PFSK-1 (cell line): ENCODE measurements at regions not wholly inside any gene's neighbourhood (a gene's known extent, or its start where the extent isn't known, plus 50 kb on each side); places are given as distances from the start of the nearest gene placed in this dataset.

Experiments
- FOXP2 ChIP-seq: optimal IDR thresholded peaks from 2 replicates; pipeline ENCODE3; 2011; ENCODE audit warnings: borderline replicate concordance, control low read depth, inconsistent platforms; ENCODE audit not compliant: insufficient read depth; ENCODE audit errors: extremely low read length, extremely low read depth
- POLR2AphosphoS5 ChIP-seq: IDR thresholded peaks from 2 replicates; pipeline ENCODE4 v1.6.1; 2012; ENCODE audit warnings: low read depth, mild to moderate bottlenecking, control low read depth, low read length, moderate library complexity
- REST ChIP-seq, 2 experiments: IDR thresholded peaks; 2 replicates each; pipeline versions ENCODE4 v1.6.1 to v1.8.0; 2011 to 2012; ENCODE audit warnings: low read depth in 2 of 2, low read length in 2 of 2, control low read depth in 1 of 2, inconsistent platforms in 1 of 2, mild to moderate bottlenecking in 1 of 2, moderate library complexity in 1 of 2; ENCODE audit not compliant: insufficient read depth in 1 of 2
- SIN3A ChIP-seq: IDR thresholded peaks from 2 replicates; pipeline ENCODE4 v1.6.1; 2012; ENCODE audit warnings: mild to moderate bottlenecking, low read length, moderate library complexity, borderline replicate concordance; ENCODE audit not compliant: insufficient read depth
- TAF1 ChIP-seq: IDR thresholded peaks from 2 replicates; pipeline ENCODE4 v1.6.1; 2012; ENCODE audit warnings: low read length, control low read depth, borderline replicate concordance; ENCODE audit not compliant: insufficient read depth

- TF ChIP-seq SIN3A (no peak), TAF1 (no peak), REST (IDR thresholded peaks at IDR 0.05; ENCODE audit: insufficient read depth in 1 of 2, low read depth in 2 of 2, low read length in 2 of 2) (no peak), FOXP2 (no peak), POLR2AphosphoS5 (no peak)
These were observed 145.0 kb upstream of the SOX4 start for GRCh38 chr6:21448485-21449109.

GRCh38 chr6:21450149-21450548 lies 143.4 kb upstream of the SOX4 start:
- TF ChIP-seq POLR2AphosphoS5: no peak
- TF ChIP-seq REST (IDR thresholded peaks at IDR 0.05; ENCODE audit: insufficient read depth in 1 of 2, low read depth in 2 of 2, low read length in 2 of 2): no peak
- TF ChIP-seq TAF1: no peak

- TF ChIP-seq POLR2AphosphoS5 (no peak), SIN3A (no peak), TAF1 (no peak), REST (IDR thresholded peaks at IDR 0.05; ENCODE audit: insufficient read depth in 1 of 2, low read depth in 2 of 2, low read length in 2 of 2) (no peak), FOXP2 (no peak)
These were observed 142.9 kb upstream of the SOX4 start for GRCh38 chr6:21450628-21451027.

- TF ChIP-seq POLR2AphosphoS5 (no peak), REST (IDR thresholded peaks at IDR 0.05; ENCODE audit: insufficient read depth in 1 of 2, low read depth in 2 of 2, low read length in 2 of 2) (no peak), SIN3A (no peak), FOXP2 (no peak)
These were observed 142.0 kb upstream of the SOX4 start for GRCh38 chr6:21451546-21452013.

- no peak for TF ChIP-seq TAF1
- TF ChIP-seq REST (IDR thresholded peaks at IDR 0.05; ENCODE audit: insufficient read depth in 1 of 2, low read depth in 2 of 2, low read length in 2 of 2): no peak
- TF ChIP-seq POLR2AphosphoS5: no peak
These were observed 139.3 kb upstream of the SOX4 start for GRCh38 chr6:21454262-21454661.
